Activated CD4-positive, alpha-beta T cell treated with anti-CD3 and anti-CD28 coated beads, Interleukin-10, Interleukin-2, amounts not matched to agents 100 ng/mL and 50 ng/mL, durations not matched to agents 16 hours and 8 hours (primary cell): ENCODE measurements at regions not wholly inside any gene's neighbourhood (a gene's known extent, or its start where the extent isn't known, plus 50 kb on each side); places are given as distances from the start of the nearest gene placed in this dataset.

Experiments
- DNase-seq: peaks from one replicate; pipeline ENCODE4 v3.0.0-alpha.2; 2020

DNA sequence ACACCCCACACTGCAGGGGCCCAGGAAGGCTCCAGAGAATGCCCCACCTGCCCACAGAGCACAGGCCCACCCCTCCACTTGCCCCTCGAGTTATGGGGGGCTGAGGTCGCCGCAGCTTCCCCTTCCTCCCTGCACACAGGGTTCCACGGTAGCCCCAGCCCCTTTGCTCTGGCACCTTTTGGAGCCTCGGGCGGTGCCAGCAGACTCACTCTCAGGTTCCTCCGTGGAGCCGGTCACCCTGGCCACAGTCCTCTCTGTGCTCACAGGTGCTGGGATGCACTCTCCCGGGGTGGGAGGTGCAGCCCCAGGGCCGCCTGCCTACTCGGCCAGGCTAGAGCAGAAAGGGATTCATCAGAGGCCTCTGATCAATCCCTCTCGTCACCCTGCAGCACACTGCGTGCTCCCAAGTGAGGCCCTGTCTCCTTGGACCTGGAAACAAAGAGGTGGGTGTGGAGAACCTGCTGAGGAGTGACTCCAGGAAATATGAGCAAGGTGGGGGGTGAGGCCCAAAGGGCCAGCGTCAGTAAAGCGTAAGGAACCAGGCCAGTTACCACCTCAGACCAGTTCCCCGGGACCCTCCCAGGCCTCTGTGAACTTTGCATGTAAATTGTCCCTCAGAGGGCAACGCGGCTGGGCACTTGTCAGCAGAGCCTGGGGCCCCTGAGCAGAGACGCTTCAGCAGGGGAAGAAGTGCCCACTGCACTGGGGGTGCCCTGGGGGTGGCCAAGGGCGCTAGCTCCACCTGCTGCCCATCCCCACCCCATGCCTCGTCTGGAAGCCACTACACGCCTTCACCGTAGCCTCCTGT lies 167.8 kb downstream of the OLFM1 start:
- no peak for DNase-seq

GRCh38 chr9:135255841-135256580 lies 168.5 kb downstream of the OLFM1 start:
- DNase-seq: no peak

GRCh38 chr9:135256581-135257354 lies 169.3 kb downstream of the OLFM1 start:
- no peak for DNase-seq

- no peak for DNase-seq
These were observed 171.0 kb downstream of the OLFM1 start for GRCh38 chr9:135258461-135258860.

- no peak for DNase-seq
These were observed 171.8 kb downstream of the OLFM1 start for GRCh38 chr9:135259273-135259672.

DNA sequence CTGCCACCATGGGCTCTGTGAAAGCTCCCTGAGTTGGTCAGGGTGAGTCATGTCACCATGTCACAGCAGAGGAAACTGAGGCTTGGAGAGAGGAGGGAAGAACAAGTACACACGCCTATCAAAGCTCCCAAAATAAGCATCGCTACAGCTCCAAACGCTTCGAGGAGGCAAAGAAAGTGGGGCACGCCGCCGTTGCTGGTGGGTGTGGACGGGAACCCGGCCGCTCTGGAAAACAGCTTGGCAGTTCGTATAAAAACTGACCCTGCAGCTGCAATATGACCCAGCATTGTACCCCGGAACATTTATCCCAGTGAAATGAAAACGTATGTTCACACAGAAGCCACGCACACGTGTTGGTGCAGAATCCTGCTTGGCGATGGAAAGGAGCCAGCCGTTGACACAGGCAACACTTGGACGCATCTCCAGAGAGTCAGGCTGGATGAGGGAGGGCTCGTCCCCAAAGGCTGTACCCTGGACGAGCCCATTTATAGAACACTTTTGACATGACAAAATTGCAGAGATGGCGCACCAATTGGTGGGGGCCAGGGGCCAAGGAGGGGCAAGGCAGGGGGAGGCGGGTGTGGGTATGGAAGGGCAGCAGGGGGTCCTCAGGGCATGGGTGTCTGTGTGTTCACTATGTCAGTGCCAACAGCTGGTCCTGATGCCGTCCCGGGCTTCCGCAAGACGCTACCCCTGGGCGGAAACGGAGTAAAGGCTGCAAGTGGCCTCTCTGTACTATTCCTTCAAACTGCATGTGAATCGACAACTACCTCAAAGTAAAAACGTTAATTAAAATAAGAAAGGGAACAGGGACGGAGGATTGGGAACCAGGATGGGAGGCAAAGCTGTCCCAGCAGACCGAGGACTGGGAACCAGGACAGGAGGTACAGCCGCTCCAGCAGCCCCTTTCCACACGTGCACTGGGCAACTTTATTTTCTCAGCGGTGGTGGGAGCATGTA lies 173.0 kb downstream of the OLFM1 start:
- no peak for DNase-seq

DNA sequence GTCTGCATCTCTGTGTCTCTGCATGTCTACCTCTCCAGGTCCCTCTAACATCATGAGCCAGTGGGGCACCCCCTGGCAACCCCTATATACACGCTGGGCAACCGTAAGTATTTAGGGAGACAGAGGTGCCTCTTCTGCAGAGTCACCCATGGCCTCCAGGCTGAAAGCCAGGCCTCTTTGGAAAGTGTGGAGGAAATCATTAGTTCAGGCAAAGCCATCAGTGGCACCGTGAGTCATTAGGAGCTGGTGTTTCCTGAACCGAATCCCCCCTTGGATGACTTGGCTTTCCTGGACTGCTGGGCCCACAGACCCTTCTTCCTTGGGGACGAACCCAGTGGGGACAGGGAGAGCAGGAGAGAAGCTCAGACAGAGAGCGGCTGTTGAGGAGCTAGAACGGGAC lies 174.8 kb downstream of the OLFM1 start:
- DNase-seq: no peak

DNA sequence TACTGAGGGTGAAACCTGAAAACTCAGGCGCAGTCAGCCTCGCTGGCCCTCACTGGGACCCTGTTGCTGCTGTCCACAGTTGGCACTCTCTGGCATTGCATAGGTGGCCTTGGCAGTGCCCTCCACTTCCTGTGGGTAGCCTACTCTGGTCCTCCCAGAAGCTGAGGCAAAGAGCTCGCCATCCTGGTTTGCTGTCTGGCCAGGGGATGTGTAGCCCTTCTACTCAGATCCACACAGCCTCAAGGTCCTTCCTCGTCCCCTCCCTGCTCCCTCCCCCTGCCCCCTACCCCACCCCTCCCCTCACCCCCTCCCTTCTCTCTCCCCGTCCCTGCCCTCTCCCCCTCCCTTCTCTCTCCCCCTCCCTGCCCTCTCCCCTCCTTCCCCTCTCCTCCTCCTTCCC lies 176.0 kb downstream of the OLFM1 start:
- no peak for DNase-seq

DNA sequence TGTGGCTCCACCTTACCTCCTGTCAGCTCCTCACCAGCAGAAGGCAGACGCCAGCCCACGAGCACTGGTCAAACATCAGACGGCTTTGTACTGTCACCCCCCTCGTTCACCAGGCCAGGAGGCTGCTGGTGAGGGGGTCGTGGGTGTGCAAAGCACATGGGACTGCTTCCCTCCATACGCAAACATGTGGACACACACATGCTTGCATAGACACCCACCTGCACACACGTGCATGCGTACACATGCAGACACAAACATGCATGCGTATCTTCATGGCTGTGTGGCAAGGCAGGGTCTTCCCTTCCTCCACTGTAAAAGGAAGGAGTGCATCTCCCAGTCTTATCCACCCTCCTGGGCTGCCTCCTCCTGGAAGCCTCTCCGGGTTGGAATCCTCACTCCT lies 178.5 kb downstream of the OLFM1 start:
- no peak for DNase-seq

GRCh38 chr9:135267191-135267809 lies 179.8 kb downstream of the OLFM1 start:
- DNase-seq: no peak

DNA sequence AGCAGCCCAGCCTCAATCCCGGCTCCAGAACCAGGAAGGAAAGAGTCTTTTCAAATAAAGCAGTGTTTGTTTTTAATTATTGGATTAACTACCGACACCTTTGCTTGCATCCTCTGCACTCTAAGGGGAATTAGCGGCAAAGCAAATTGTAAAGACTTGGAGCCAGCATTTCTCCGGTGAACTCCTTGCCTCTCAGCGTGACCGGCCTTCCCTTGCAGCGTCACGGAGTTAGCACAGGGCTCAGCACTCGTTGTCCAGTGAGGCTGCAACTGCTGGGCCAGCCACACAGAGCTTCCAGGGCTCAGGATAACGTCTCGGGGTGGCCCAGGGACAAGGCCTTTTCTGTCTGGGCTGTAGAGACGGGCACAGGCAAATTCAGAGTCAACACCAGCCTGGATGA lies 180.6 kb downstream of the OLFM1 start:
- DNase-seq: no peak

DNA sequence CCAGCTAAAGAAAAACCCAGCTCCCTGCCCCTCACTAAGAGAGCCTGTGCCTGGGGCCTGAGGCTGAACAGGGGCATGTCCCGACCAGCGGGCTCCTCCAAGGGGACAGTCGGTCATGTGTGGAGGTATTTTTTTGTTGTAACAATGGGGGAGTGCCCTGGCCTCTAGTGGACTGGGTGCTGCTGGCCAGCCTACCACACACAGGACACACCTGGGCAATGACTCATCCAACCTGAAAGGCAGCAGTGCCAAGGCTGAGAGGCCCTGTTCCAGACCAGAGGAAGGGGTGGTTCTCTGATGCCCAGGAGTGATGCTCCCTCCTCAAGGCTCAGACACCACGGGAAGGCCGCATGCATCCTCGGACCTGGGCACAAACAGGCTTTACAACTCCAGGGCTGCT lies 181.5 kb downstream of the OLFM1 start:
- DNase-seq: no peak

DNA sequence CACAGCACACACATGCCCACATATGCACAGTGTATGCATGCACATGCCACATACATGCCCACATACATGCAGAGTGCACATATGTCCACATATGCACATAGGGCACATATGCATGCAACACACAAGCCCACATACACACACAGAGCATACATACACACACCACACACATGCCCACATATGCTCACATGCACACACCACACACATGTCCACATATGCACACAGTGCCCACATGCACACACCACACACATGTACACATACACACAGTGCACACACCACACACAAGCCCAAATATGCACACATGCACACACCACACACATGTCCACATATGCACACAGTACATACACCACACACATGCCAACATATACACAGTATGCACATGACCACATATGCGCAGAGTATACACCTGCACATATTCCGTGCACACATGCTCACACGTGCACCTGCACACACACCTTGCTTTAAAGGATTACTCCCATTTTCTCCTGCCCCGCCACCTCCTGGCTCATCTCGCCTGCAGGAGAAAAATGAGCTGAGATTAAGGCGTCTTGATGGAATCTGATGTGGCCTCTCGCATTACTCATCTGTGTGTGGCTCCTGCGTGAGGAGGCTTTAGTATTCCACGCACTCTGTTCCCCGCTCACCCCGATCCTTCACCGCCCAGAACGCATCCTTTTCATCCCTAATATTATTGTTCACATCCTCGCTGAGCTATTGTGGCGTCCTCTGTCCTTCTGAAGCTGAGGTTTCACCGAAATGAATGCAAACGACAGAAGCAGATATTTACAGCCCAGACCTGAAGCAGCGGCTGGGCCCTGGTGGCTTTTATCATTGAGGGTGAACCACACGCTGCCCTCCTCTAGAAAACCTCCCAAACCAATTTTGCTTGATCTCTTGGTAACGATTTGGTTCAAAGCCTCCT lies 182.7 kb downstream of the OLFM1 start:
- DNase-seq: no peak

GRCh38 chr9:135271425-135271824 lies 184.0 kb downstream of the OLFM1 start:
- DNase-seq: no peak

- DNase-seq: no peak
These were observed 185.1 kb downstream of the OLFM1 start for GRCh38 chr9:135272608-135273007.

GRCh38 chr9:135273008-135273407 lies 185.5 kb downstream of the OLFM1 start:
- no peak for DNase-seq

DNA sequence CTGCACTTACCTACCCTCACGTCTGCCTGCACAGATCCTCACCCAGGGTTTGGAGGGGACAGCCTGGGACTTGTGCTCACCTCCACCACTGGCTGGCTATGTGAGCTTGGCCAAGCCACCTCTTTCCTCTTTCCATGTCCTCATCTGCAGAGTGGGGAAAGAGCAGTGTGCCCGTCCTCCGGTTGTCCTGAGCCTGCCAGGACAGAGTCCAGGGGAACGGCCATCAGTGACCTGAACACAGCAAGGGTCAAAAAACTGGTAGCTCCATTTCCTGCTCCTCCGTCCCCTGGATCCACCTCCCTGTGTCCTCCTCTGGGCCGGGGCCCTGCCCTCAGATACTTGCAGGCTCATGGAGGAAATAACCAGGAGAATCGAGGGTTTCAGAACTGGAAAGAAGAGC lies 187.7 kb downstream of the OLFM1 start:
- no peak for DNase-seq

- no peak for DNase-seq
These were observed 188.3 kb downstream of the OLFM1 start for GRCh38 chr9:135275571-135276289.

- no peak for DNase-seq
These were observed 190.0 kb downstream of the OLFM1 start for GRCh38 chr9:135277219-135278201.
